HUDEP-2 (cell line): ENCODE measurements at regions not wholly inside any gene's neighbourhood (a gene's known extent, or its start where the extent isn't known, plus 50 kb on each side); places are given as distances from the start of the nearest gene placed in this dataset.
"Not testable (repeated sequence)": the region's sequence is repeated elsewhere in the genome, so short reads cannot be mapped to it uniquely, and the experiment has no call there.

ENCODE experiments used
- DNase-seq, 76 experiments: peaks; one replicate each; lab custom pipeline; 2025; ENCODE audit not compliant: unreplicated experiment in 76 of 76; lab: John Stamatoyannopoulos, UW

GRCh38 chr16:33992513-33993177 lies 533.2 kb downstream of the TP53TG3F start:
- DNase-seq, result not testable (repeated sequence)

- DNase-seq, result not testable (repeated sequence)
Observed at GRCh38 chr16:33994207-33994606, 534.8 kb downstream of the TP53TG3F start.

- not testable (repeated sequence) for DNase-seq
Observed at GRCh38 chr16:33995821-33996372, 536.5 kb downstream of the TP53TG3F start.

- DNase-seq, result not testable (repeated sequence)
Observed at GRCh38 chr16:34001184-34001583, 541.8 kb downstream of the TP53TG3F start.

GRCh38 chr16:34001961-34002360 lies 542.5 kb downstream of the TP53TG3F start:
- not testable (repeated sequence) for DNase-seq

GRCh38 chr16:34014841-34015820 lies 555.7 kb downstream of the TP53TG3F start:
- not testable (repeated sequence) for DNase-seq

- DNase-seq, result not testable (repeated sequence)
Observed at GRCh38 chr16:34018277-34018676, 558.9 kb downstream of the TP53TG3F start.

GRCh38 chr16:34050787-34051320 lies 591.4 kb downstream of the TP53TG3F start:
- no peak for DNase-seq

GRCh38 chr16:34054137-34054536 lies 594.7 kb downstream of the TP53TG3F start:
- no peak for DNase-seq

- DNase-seq, result no peak
Observed at GRCh38 chr16:34054969-34055368, 595.6 kb downstream of the TP53TG3F start.

- not testable (repeated sequence) for DNase-seq
Observed at GRCh38 chr16:34062620-34063253, 603.3 kb downstream of the TP53TG3F start.

- DNase-seq, result not testable (repeated sequence)
Observed at GRCh38 chr16:34063498-34064157, 604.2 kb downstream of the TP53TG3F start.

GRCh38 chr16:34064602-34065001 lies 605.2 kb downstream of the TP53TG3F start:
- DNase-seq, result not testable (repeated sequence)

- not testable (repeated sequence) for DNase-seq
Observed at GRCh38 chr16:34069731-34070130, 610.3 kb downstream of the TP53TG3F start.

GRCh38 chr16:34078691-34079090 lies 619.3 kb downstream of the TP53TG3F start:
- DNase-seq, result no peak

GRCh38 chr16:34085038-34085437 lies 625.6 kb downstream of the TP53TG3F start:
- not testable (repeated sequence) for DNase-seq

- DNase-seq, result not testable (repeated sequence)
Observed at GRCh38 chr16:34095006-34095405, 635.6 kb downstream of the TP53TG3F start.

GRCh38 chr16:34096911-34097310 lies 637.5 kb downstream of the TP53TG3F start:
- DNase-seq, result not testable (repeated sequence)

- DNase-seq, result not testable (repeated sequence)
Observed at GRCh38 chr16:34097326-34097725, 637.9 kb downstream of the TP53TG3F start.

- not testable (repeated sequence) for DNase-seq
Observed at GRCh38 chr16:34098033-34098432, 638.6 kb downstream of the TP53TG3F start.
